NT2/D1 (cell line): ENCODE measurements at regions not wholly inside any gene's neighbourhood (a gene's known extent, or its start where the extent isn't known, plus 50 kb on each side); places are given as distances from the start of the nearest gene placed in this dataset.

ENCODE experiments used
- DNase-seq: peaks from one replicate; pipeline ENCODE4 v3.0.0-alpha.2; 2011; ENCODE audit warnings: low read depth, low spot score
- H3K27me3 ChIP-seq: 2 replicates; pipeline ENCODE4 v1.6.0; 2011; ENCODE audit warnings: mild to moderate bottlenecking; ENCODE audit not compliant: insufficient read length, insufficient read depth
- H3K36me3 ChIP-seq: 2 replicates; pipeline ENCODE4 v1.6.1; 2011; ENCODE audit warnings: mild to moderate bottlenecking, low read length, mixed read lengths; ENCODE audit not compliant: insufficient read depth, insufficient read length
- H3K4me1 ChIP-seq: 2 replicates; pipeline ENCODE4 v1.5.1; 2011; ENCODE audit not compliant: insufficient read depth, insufficient read length
- H3K4me3 ChIP-seq: 2 replicates; pipeline ENCODE4 v1.5.1; 2011; ENCODE audit warnings: low read depth; ENCODE audit not compliant: insufficient read length
- H3K9ac ChIP-seq: 2 replicates; pipeline ENCODE4 v1.6.0; 2011; ENCODE audit warnings: low read depth; ENCODE audit not compliant: insufficient read length
- H3K9me3 ChIP-seq: 2 replicates; pipeline ENCODE4 v1.5.1; 2011; ENCODE audit warnings: mild to moderate bottlenecking, low read length; ENCODE audit not compliant: insufficient read depth
- SUZ12 ChIP-seq: IDR thresholded peaks from 2 replicates; pipeline ENCODE4 v1.6.1; 2011; ENCODE audit not compliant: insufficient read length, insufficient read depth; ENCODE audit errors: extremely low read depth
- YY1 ChIP-seq: IDR thresholded peaks from 2 replicates; pipeline ENCODE4 v1.6.1; 2011; ENCODE audit not compliant: insufficient read length, insufficient read depth
- ZNF274 ChIP-seq: IDR thresholded peaks from 2 replicates; pipeline ENCODE4 v1.6.1; 2011; ENCODE audit warnings: mild to moderate bottlenecking, low read depth, low read length

DNA sequence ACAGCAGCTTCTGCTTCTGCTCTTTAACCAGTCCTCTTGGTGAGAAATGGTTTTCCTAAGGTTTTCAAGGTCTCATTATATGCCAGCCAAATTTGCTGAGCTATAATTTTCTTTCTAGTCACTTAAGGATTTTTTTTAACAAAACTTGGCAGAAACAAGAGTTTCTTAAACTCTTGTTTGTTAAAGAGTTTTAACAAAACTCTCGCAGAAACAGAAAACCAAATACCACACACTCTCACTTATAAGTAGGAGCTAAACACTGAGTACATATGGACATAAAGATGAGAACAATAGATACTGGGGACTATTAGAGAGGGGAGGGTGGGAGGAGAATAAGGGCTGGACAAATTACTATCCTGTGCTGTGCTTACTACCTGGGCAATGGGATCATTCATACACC, 908.3 kb downstream of the TUSC7 start:
- TF ChIP-seq ZNF274 = no peak
- TF ChIP-seq YY1 = no peak
- no peak for TF ChIP-seq SUZ12
- Histone ChIP-seq H3K4me3 (no peak overlapping the region), H3K36me3 (no peaks in the 10 kb centered on the region), H3K27me3 (no peaks in the 10 kb centered on the region), H3K9ac (no peak overlapping the region), H3K4me1 (no peaks in the 10 kb centered on the region), H3K9me3 (no peaks in the 10 kb centered on the region)
- no peak for DNase-seq

DNA sequence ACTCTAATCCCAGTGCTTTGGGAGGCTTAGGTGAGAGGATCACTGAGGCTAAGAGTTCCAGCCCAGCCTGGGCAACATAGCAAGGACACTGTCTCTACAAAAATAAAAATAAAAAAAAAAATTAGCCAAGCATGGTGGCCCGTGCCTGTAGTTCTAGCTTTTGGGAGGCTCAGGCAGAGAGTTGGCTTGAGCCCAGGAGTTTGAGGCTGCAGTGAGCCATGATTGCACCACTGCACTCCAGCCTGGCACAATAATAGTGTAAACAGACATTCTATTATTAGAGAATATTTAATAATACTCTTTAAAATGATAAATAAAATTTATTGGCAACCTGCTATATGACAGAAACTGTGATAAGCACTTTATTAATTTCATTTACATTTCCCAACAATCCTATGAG, 908.9 kb downstream of the TUSC7 start:
- TF ChIP-seq ZNF274 (no peak), YY1 (no peak), SUZ12 (no peak)
- Histone ChIP-seq H3K9ac (no peak overlapping the region), H3K27me3 (no peaks in the 10 kb centered on the region), H3K9me3 (no peaks in the 10 kb centered on the region; the same call in 1 of the 2 replicates), H3K4me1 (no peaks in the 10 kb centered on the region), H3K4me3 (no peak overlapping the region), H3K36me3 (no peaks in the 10 kb centered on the region)
- no peak for DNase-seq

DNA sequence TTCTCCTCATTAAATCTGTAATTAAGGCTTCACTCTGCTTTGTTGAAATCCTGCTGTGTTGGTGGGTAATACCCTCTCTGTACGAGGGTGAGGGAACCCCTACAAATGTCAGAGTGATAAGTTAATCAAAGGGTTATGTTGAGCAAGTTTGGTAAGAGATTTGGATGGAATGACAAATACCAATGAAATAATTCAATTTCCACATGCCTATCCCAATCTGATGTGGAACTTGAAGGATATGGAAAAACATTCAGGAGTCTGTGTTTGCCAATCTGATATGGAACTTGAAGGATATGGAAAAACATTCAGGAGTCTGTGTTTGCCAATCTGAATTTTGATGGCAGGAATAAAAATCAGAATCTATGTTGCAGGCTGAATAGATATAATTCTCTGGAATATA, 910.2 kb downstream of the TUSC7 start:
- no peaks in the 10 kb centered on the region for H3K4me1 ChIP-seq
- H3K27me3 ChIP-seq = no peaks in the 10 kb centered on the region
- no peaks in the 10 kb centered on the region for H3K36me3 ChIP-seq
- no peak for TF ChIP-seq YY1
- TF ChIP-seq SUZ12 = no peak
- no peak for TF ChIP-seq ZNF274
- H3K9ac ChIP-seq = no peak overlapping the region
- H3K9me3 ChIP-seq = peaks cover 4% of the 10 kb centered on the region; the same call in 1 of the 2 replicates
- DNase-seq = no peak
- no peak overlapping the region for H3K4me3 ChIP-seq

DNA sequence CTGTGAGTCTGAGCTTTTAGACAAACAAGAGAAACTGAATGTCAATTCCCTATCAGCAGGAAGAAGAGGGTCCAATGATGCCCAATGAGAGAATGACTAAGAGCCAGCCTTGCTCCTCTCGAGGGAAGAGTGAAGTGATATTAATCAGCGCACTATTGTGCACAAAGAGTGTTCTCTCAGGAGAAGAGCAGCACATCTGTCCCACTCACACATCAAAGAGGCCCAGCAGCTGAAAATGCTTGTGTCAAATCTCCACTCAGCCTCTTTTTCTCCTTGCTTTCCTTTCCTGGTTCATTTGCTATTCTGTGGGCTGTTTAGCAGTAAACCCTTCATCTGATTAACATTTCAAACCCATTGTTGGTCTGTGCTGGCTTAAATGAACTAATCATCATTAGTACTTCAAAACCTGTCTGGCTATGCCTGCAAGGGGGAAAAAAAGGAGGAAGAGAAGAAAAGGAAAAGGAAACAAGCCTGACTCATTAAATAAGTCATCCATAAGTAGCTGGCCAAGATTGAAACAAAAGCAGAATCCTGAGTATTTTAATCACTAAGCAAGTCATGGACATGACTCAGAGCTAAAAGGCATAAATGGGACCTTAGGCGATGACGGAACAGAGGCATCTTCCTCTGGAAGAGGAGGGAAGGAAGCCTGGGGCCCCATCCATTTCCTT, 912.7 kb downstream of the TUSC7 start:
- no peaks in the 10 kb centered on the region for H3K36me3 ChIP-seq
- TF ChIP-seq SUZ12 (no peak), ZNF274 (no peak), YY1 (no peak)
- DNase-seq = no peak
- no peak overlapping the region for H3K4me3 ChIP-seq
- no peaks in the 10 kb centered on the region for H3K4me1 ChIP-seq
- peaks cover 4% of the 10 kb centered on the region; the same call in 1 of the 2 replicates for H3K9me3 ChIP-seq
- H3K9ac ChIP-seq = no peak overlapping the region
- H3K27me3 ChIP-seq = no peaks in the 10 kb centered on the region

DNA sequence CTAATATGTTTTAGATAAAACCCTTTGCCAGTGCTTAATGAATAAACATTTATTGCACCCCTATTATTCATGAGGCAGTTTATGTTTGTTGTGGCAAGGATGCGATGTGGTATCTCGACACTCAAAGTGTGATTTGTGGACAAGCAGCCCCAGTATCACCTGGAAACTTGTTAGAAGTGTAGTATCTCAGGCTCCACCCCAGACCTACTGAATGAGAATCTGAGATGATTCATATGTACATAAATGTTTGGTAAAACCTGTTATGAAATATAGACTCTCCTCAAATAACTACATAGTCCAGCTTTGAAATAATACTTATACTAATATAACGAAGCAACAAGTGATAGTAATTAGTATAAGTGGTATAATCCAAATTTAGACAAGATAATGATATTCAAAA, 914.8 kb downstream of the TUSC7 start:
- Histone ChIP-seq H3K4me1 (no peaks in the 10 kb centered on the region), H3K9me3 (peaks cover 4% of the 10 kb centered on the region; the same call in 1 of the 2 replicates), H3K36me3 (no peaks in the 10 kb centered on the region), H3K4me3 (no peak overlapping the region), H3K27me3 (no peaks in the 10 kb centered on the region), H3K9ac (no peak overlapping the region)
- TF ChIP-seq YY1 = no peak
- no peak for TF ChIP-seq SUZ12
- no peak for DNase-seq

DNA sequence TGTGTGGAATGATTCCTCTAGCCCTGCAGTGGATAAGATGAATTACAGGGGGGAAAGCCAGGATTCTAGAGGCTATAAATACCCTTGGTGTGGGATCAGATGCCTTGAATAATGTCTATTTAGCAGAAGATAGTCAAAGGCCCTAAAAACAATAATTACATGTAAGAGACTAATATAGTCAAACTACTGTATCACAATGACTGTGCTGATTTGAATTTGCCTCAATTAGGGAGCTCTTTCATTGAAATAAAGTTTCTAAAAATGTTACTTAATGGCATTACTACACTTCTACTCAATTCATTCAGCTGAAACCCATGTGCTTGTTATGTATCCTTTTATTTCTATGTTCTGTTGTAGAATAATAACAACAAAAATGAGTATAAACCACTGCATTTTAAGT, 915.6 kb downstream of the TUSC7 start:
- no peaks in the 10 kb centered on the region for H3K27me3 ChIP-seq
- TF ChIP-seq ZNF274 = no peak
- no peak for TF ChIP-seq SUZ12
- no peak for TF ChIP-seq YY1
- no peak for DNase-seq
- H3K9ac ChIP-seq = no peak overlapping the region
- H3K9me3 ChIP-seq = peaks cover 4% of the 10 kb centered on the region; the same call in 1 of the 2 replicates
- H3K4me3 ChIP-seq = no peak overlapping the region
- H3K4me1 ChIP-seq = no peaks in the 10 kb centered on the region
- H3K36me3 ChIP-seq = no peaks in the 10 kb centered on the region

DNA sequence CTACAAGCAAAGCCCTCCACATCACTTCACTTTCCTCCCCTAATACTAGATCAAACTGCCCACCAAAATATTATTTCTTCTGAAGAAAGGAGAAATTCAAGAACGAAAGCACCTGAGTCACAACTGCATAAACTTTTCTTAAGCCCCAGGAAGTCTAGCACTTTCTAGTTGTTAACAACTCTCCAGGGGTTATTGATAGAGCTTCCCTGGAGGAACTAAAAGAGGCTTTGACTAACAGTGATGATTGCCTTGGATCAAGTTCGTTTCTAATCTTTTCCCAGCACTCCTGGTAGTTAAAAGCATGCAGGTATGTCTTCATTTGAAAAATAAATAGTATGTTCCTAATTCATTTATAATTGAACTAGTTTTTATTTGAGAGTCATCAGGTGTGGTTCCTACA, 917.0 kb downstream of the TUSC7 start:
- no peak for DNase-seq
- H3K9ac ChIP-seq = no peak overlapping the region
- no peaks in the 10 kb centered on the region for H3K27me3 ChIP-seq
- no peak overlapping the region for H3K4me3 ChIP-seq
- H3K4me1 ChIP-seq = no peaks in the 10 kb centered on the region
- H3K36me3 ChIP-seq = no peaks in the 10 kb centered on the region
- no peak for TF ChIP-seq ZNF274
- TF ChIP-seq YY1 = no peak
- no peak for TF ChIP-seq SUZ12
- H3K9me3 ChIP-seq = peaks cover 4% of the 10 kb centered on the region; the same call in 1 of the 2 replicates
